ENCODE measurements at regions not wholly inside any gene's neighbourhood (a gene's known extent, or its start where the extent isn't known, plus 50 kb on each side); places are given as distances from the start of the nearest gene placed in this dataset.
"Not testable (repeated sequence)": the region's sequence is repeated elsewhere in the genome, so short reads cannot be mapped to it uniquely, and the experiment has no call there.

- not testable (repeated sequence) for DNase-seq (ENCODE audit: low spot score)
Measured at GRCh38 chr17:16843511-16843910, 128.4 kb downstream of the TNFRSF13B start.

GRCh38 chr17:16842346-16842745 is 129.6 kb downstream of the TNFRSF13B start:
- DNase-seq (ENCODE audit: low spot score), result not testable (repeated sequence)

GRCh38 chr17:16841896-16842295 is 130.0 kb downstream of the TNFRSF13B start:
- not testable (repeated sequence) for DNase-seq (ENCODE audit: low spot score)

- DNase-seq (ENCODE audit: low spot score), result not testable (repeated sequence)
Measured at GRCh38 chr17:16840219-16840618, 131.7 kb downstream of the TNFRSF13B start.

GRCh38 chr17:16839242-16840175 is 132.4 kb downstream of the TNFRSF13B start:
- DNase-seq (ENCODE audit: low spot score), result not testable (repeated sequence)

- DNase-seq (ENCODE audit: low spot score), result not testable (repeated sequence)
Measured at GRCh38 chr17:16838795-16839194, 133.1 kb downstream of the TNFRSF13B start.

- not testable (repeated sequence) for DNase-seq (ENCODE audit: low spot score)
Measured at GRCh38 chr17:16838287-16838686, 133.6 kb downstream of the TNFRSF13B start.

GRCh38 chr17:16837468-16838266 is 134.3 kb downstream of the TNFRSF13B start:
- DNase-seq (ENCODE audit: low spot score), result not testable (repeated sequence)

- not testable (repeated sequence) for DNase-seq (ENCODE audit: low spot score)
Measured at GRCh38 chr17:16836315-16836915, 135.5 kb downstream of the TNFRSF13B start.

- not testable (repeated sequence) for DNase-seq (ENCODE audit: low spot score)
Measured at GRCh38 chr17:16833517-16833916, 138.4 kb downstream of the TNFRSF13B start.

- not testable (repeated sequence) for DNase-seq (ENCODE audit: low spot score)
Measured at GRCh38 chr17:16832853-16833252, 139.1 kb downstream of the TNFRSF13B start.

- DNase-seq (ENCODE audit: low spot score), result not testable (repeated sequence)
Measured at GRCh38 chr17:16832206-16832605, 139.7 kb downstream of the TNFRSF13B start.

- DNase-seq (ENCODE audit: low spot score), result not testable (repeated sequence)
Measured at GRCh38 chr17:16830770-16831169, 140.7 kb downstream of the CCDC144A start.

- DNase-seq (ENCODE audit: low spot score), result not testable (repeated sequence)
Measured at GRCh38 chr17:16830219-16830618, 140.2 kb downstream of the CCDC144A start.
